SK-N-SH (cell line): ENCODE measurements at regions not wholly inside any gene's neighbourhood (a gene's known extent, or its start where the extent isn't known, plus 50 kb on each side); places are given as distances from the start of the nearest gene placed in this dataset.

Source experiments
- CTCF ChIA-PET: fragments of 300-600, 350-600 bp; formaldehyde crosslinking; extraction: SDS; loops from one replicate; lab custom pipeline; 2021; lab: Yijun Ruan, JAX
- POLR2A ChIA-PET: fragments of 350-600 bp; sonication (Branson Sonifier 250); formaldehyde crosslinking; extraction: SDS; loops from one replicate; lab custom pipeline; 2020; ENCODE audit warnings: antibody characterized with exemption, inconsistent platforms; lab: Yijun Ruan, JAX
- DNase-seq: peaks from one replicate; pipeline ENCODE4 v3.0.0; 2012
- H2AFZ ChIP-seq: fragments of 200-600 bp; sonication (generic); 2 replicates; pipeline ENCODE4 v1.8.1; 2016; ENCODE audit warnings: antibody characterized with exemption, mild to moderate bottlenecking, low read depth
- H3F3A ChIP-seq: fragments of 200-600 bp; sonication (generic); replicated peaks from 2 replicates; pipeline ENCODE3; 2016; ENCODE audit warnings: antibody characterized with exemption, mild to moderate bottlenecking; ENCODE audit not compliant: insufficient read depth
- H3K27ac ChIP-seq, 2 experiments: fragments of 200-500 bp in 1 of 2; fragments of 200-600 bp in 1 of 2; sonication (Bioruptor generic) in 1 of 2; sonication (generic), shearing (Covaris generic) in 1 of 2; 2 replicates each; pipeline versions ENCODE4 v1.5.1 to v1.6.1; 2014 to 2016; ENCODE audit warnings: low read depth in 2 of 2, inconsistent platforms in 1 of 2, low read length in 1 of 2, mild to moderate bottlenecking in 1 of 2, mixed read lengths in 1 of 2
- H3K27me3 ChIP-seq: fragments of 200-600 bp; sonication (generic), shearing (Covaris generic); 2 replicates; pipeline ENCODE4 v1.6.1; 2016; ENCODE audit warnings: mixed run types; ENCODE audit not compliant: insufficient read depth
- H3K36me3 ChIP-seq, 2 experiments: fragments of 200-500 bp in 1 of 2; fragments of 200-600 bp in 1 of 2; sonication (Bioruptor generic) in 1 of 2; sonication (generic) in 1 of 2; replicated peaks in 1 of 2; 2 replicates each; pipeline versions ENCODE3 to v1.5.1; 2014 to 2016; ENCODE audit warnings: low read length in 1 of 2, mild to moderate bottlenecking in 1 of 2; ENCODE audit not compliant: insufficient read depth in 2 of 2, control insufficient read depth in 1 of 2
- H3K4me1 ChIP-seq, 2 experiments: fragments of 200-500 bp in 1 of 2; fragments of 200-600 bp in 1 of 2; sonication (Bioruptor generic) in 1 of 2; sonication (generic), shearing (Covaris generic) in 1 of 2; 2 replicates each; pipeline versions ENCODE4 v1.5.1 to v1.6.1; 2014 to 2016; ENCODE audit warnings: low read depth in 1 of 2, low read length in 1 of 2, mixed run types in 1 of 2; ENCODE audit not compliant: insufficient read depth in 2 of 2, control insufficient read depth in 1 of 2
- H3K4me2 ChIP-seq: fragments of 200-600 bp; sonication (generic), shearing (Covaris generic); 2 replicates; pipeline ENCODE4 v1.6.1; 2017; ENCODE audit warnings: mixed run types
- H3K4me3 ChIP-seq, 2 experiments: fragments of 200-500 bp in 1 of 2; fragments of 200-600 bp in 1 of 2; sonication (Bioruptor generic) in 1 of 2; sonication (generic), shearing (Covaris generic) in 1 of 2; 2 replicates each; pipeline versions ENCODE4 v1.5.1 to v1.8.1; 2014 to 2016; ENCODE audit warnings: low read depth in 2 of 2, inconsistent platforms in 1 of 2, low read length in 1 of 2, mild to moderate bottlenecking in 1 of 2, mixed read lengths in 1 of 2, moderate library complexity in 1 of 2
- H3K79me2 ChIP-seq: fragments of 200-600 bp; sonication (generic); 2 replicates; pipeline ENCODE4 v1.8.1; 2017; ENCODE audit warnings: mild to moderate bottlenecking; ENCODE audit not compliant: insufficient read depth
- H3K9ac ChIP-seq: fragments of 200-600 bp; sonication (generic); 2 replicates; pipeline ENCODE4 v1.6.1; 2017; ENCODE audit warnings: mixed run types
- H3K9me2 ChIP-seq: fragments of 200-600 bp; sonication (generic); 2 replicates; pipeline ENCODE4 v1.6.1; 2017; ENCODE audit warnings: mixed run types
- H3K9me3 ChIP-seq: fragments of 200-600 bp; sonication (generic); 2 replicates; pipeline ENCODE4 v1.6.1; 2017; ENCODE audit warnings: mixed run types, mild to moderate bottlenecking, moderate library complexity
- H4K20me1 ChIP-seq: fragments of 200-600 bp; sonication (generic); 2 replicates; pipeline ENCODE4 v1.6.1; 2017; ENCODE audit warnings: mild to moderate bottlenecking, mixed run types; ENCODE audit not compliant: insufficient read depth
- CHD2 ChIP-seq: fragments of 150-350 bp; IDR thresholded peaks from 2 replicates; pipeline ENCODE4 v1.6.1; 2018; ENCODE audit warnings: low read length; ENCODE audit not compliant: partially characterized antibody
- ELF1 ChIP-seq: IDR thresholded peaks from 2 replicates; pipeline ENCODE4 v1.4.0; 2012
- EZH2phosphoT487 ChIP-seq: fragments of 200-600 bp; sonication (generic); IDR thresholded peaks from 2 replicates; pipeline ENCODE4 v1.6.1; 2017; ENCODE audit warnings: low read depth, mixed run types, mild to moderate bottlenecking, antibody characterized with exemption, moderate library complexity, borderline replicate concordance
- FOXM1 ChIP-seq: IDR thresholded peaks from 2 replicates; pipeline ENCODE4 v1.4.0; 2012; ENCODE audit warnings: low read depth, mild to moderate bottlenecking
- GABPA ChIP-seq: IDR thresholded peaks from 2 replicates; pipeline ENCODE4 v1.4.0; 2012; ENCODE audit warnings: low read depth, mild to moderate bottlenecking
- GATA2 ChIP-seq: sonication (generic); formaldehyde crosslinking; IDR thresholded peaks from 2 replicates; pipeline ENCODE4 v1.5.0; 2020; ENCODE audit warnings: mild to moderate bottlenecking, missing genetic modification reagents
- MEF2A ChIP-seq: IDR thresholded peaks from 2 replicates; pipeline ENCODE4 v1.4.0; 2012; ENCODE audit warnings: low read depth, borderline replicate concordance
- MXI1 ChIP-seq: IDR thresholded peaks from 2 replicates; pipeline ENCODE4 v1.6.1; 2012; ENCODE audit warnings: mild to moderate bottlenecking, low read depth, low read length, improper control_type of control experiment
- NFIC ChIP-seq: IDR thresholded peaks from 2 replicates; pipeline ENCODE4 v1.4.0; 2012; ENCODE audit warnings: borderline replicate concordance
- NRF1 ChIP-seq: IDR thresholded peaks from 2 replicates; pipeline ENCODE4 v1.6.1; 2012; ENCODE audit warnings: low read depth, mild to moderate bottlenecking, low read length
- SMC3 ChIP-seq: IDR thresholded peaks from 2 replicates; pipeline ENCODE4 v1.6.1; 2012; ENCODE audit warnings: low read depth, low read length, improper control_type of control experiment
- WGBS: methylation state at CpG from one replicate; pipeline ENCODE4 v1.1.6; 2017; ENCODE audit warnings: low lambda C conversion rate; 5-methylcytosine and 5-hydroxymethylcytosine counted together
- TF ChIP-seq, protein P1 (sequence below): fragments of 150-350 bp; IDR thresholded peaks from 2 replicates; pipeline ENCODE4 v1.6.1; 2017; ENCODE audit warnings: antibody characterized with exemption, low read length, low read depth, borderline replicate concordance
- TF ChIP-seq, protein P2 (sequence below): IDR thresholded peaks from 2 replicates; pipeline ENCODE4 v1.6.1; 2012; ENCODE audit warnings: mild to moderate bottlenecking, low read depth, low read length, moderate library complexity
- TF ChIP-seq, protein P3 (sequence below): fragments of 200-600 bp; sonication (generic); IDR thresholded peaks from 2 replicates; pipeline ENCODE4 v1.6.1; 2017; ENCODE audit warnings: antibody characterized with exemption, mild to moderate bottlenecking, moderate library complexity
- TF ChIP-seq, protein P4 (sequence below): IDR thresholded peaks from 2 replicates; pipeline ENCODE4 v1.4.0; 2012; ENCODE audit warnings: low read depth
- TF ChIP-seq, protein P5 (sequence below): IDR thresholded peaks from 2 replicates; pipeline ENCODE4 v1.4.0; 2012; ENCODE audit warnings: low read depth, borderline replicate concordance
- TF ChIP-seq, protein P6 (sequence below): fragments of 150-350 bp; IDR thresholded peaks from 2 replicates; pipeline ENCODE4 v1.6.1; 2016; ENCODE audit warnings: mild to moderate bottlenecking, low read depth, low read length

DNA sequence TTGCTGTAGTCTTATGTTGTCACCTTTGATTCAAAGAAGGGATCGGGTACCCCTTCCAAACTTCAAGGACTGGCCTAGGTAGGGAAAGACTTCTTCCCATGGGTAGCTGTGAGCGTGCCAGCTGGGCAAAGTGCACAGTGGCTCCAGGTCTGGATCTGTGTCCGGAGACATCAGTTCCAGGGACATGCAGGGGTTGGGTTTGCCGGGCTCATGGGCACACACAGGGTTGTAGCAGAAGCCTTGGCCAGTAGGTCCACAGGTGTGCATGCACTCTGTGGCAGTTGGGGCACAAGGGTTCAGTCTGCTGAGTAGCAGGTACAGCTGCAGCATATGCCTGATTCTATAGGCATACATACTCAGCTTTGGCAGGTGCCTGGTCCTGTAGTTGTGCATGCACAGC, 111.2 kb downstream of the EFHB start:
- H3K27me3 ChIP-seq, result no peaks in the 10 kb centered on the region
- no peaks in the 10 kb centered on the region for H3K4me1 ChIP-seq
- TF ChIP-seq NRF1 (no peak), FOXM1 (no peak), CHD2 (no peak), ELF1 (no peak)
- TF ChIP-seq, protein P1, sequence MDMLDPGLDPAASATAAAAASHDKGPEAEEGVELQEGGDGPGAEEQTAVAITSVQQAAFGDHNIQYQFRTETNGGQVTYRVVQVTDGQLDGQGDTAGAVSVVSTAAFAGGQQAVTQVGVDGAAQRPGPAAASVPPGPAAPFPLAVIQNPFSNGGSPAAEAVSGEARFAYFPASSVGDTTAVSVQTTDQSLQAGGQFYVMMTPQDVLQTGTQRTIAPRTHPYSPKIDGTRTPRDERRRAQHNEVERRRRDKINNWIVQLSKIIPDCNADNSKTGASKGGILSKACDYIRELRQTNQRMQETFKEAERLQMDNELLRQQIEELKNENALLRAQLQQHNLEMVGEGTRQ, result no peak
- no peaks in the 10 kb centered on the region for H3K79me2 ChIP-seq
- H3K4me2 ChIP-seq, result no peak overlapping the region
- no peaks in the 10 kb centered on the region for H3K9me3 ChIP-seq
- 24% methylated on average over 4 of the region's 4 CpGs for WGBS
- ChIA-PET POLR2A (no interaction called here), CTCF (no interaction called here)
- H3F3A ChIP-seq, result no peaks in the 10 kb centered on the region
- no peak for DNase-seq
- H3K4me3 ChIP-seq, result no peak overlapping the region
- no peaks in the 10 kb centered on the region for H4K20me1 ChIP-seq
- H3K36me3 ChIP-seq, result no peaks in the 10 kb centered on the region
- H3K9me2 ChIP-seq, result no peaks in the 10 kb centered on the region
- H2AFZ ChIP-seq, result no peak overlapping the region
- H3K27ac ChIP-seq, result no peak overlapping the region
- no peak overlapping the region for H3K9ac ChIP-seq

DNA sequence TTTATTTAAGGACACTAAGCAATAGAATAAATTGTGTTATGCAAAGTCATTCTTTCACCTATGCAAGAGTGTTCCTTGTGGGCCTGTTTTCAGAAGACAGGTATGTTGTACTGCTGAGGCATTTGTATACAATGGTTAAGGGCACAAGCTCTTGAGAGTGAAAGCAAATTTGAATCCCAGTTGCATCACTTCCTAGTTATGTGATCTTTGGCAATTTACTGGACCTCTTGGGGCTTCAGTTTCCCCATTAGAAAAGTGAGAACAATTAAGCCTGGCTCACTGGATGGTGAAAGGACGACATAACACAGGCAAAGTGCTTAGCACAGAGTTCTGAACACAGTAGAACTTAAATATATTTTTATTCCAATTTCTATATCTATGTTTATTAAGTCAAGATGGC, 117.4 kb downstream of the EFHB start:
- Histone ChIP-seq H3K27me3 (no peaks in the 10 kb centered on the region), H4K20me1 (no peaks in the 10 kb centered on the region), H3K79me2 (no peaks in the 10 kb centered on the region), H3K4me1 (no peaks in the 10 kb centered on the region; a peak in 1 of 4 replicates), H3F3A (no peaks in the 10 kb centered on the region), H3K9ac (no peak overlapping the region), H3K27ac (no peak overlapping the region), H3K4me3 (no peak overlapping the region), H3K9me2 (no peaks in the 10 kb centered on the region), H3K36me3 (no peaks in the 10 kb centered on the region), H2AFZ (no peak overlapping the region), H3K9me3 (no peaks in the 10 kb centered on the region), H3K4me2 (no peak overlapping the region)
- ChIA-PET CTCF (no interaction called here), POLR2A (no interaction called here)
- no peak for DNase-seq
- 0% methylated on average over 1 of the region's 1 CpG for WGBS
- no peak for TF ChIP-seq EZH2phosphoT487
- TF ChIP-seq, protein P2, sequence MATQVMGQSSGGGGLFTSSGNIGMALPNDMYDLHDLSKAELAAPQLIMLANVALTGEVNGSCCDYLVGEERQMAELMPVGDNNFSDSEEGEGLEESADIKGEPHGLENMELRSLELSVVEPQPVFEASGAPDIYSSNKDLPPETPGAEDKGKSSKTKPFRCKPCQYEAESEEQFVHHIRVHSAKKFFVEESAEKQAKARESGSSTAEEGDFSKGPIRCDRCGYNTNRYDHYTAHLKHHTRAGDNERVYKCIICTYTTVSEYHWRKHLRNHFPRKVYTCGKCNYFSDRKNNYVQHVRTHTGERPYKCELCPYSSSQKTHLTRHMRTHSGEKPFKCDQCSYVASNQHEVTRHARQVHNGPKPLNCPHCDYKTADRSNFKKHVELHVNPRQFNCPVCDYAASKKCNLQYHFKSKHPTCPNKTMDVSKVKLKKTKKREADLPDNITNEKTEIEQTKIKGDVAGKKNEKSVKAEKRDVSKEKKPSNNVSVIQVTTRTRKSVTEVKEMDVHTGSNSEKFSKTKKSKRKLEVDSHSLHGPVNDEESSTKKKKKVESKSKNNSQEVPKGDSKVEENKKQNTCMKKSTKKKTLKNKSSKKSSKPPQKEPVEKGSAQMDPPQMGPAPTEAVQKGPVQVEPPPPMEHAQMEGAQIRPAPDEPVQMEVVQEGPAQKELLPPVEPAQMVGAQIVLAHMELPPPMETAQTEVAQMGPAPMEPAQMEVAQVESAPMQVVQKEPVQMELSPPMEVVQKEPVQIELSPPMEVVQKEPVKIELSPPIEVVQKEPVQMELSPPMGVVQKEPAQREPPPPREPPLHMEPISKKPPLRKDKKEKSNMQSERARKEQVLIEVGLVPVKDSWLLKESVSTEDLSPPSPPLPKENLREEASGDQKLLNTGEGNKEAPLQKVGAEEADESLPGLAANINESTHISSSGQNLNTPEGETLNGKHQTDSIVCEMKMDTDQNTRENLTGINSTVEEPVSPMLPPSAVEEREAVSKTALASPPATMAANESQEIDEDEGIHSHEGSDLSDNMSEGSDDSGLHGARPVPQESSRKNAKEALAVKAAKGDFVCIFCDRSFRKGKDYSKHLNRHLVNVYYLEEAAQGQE, result no peak
- no peak for TF ChIP-seq SMC3
- TF ChIP-seq MEF2A, result no peak
- TF ChIP-seq, protein P3, sequence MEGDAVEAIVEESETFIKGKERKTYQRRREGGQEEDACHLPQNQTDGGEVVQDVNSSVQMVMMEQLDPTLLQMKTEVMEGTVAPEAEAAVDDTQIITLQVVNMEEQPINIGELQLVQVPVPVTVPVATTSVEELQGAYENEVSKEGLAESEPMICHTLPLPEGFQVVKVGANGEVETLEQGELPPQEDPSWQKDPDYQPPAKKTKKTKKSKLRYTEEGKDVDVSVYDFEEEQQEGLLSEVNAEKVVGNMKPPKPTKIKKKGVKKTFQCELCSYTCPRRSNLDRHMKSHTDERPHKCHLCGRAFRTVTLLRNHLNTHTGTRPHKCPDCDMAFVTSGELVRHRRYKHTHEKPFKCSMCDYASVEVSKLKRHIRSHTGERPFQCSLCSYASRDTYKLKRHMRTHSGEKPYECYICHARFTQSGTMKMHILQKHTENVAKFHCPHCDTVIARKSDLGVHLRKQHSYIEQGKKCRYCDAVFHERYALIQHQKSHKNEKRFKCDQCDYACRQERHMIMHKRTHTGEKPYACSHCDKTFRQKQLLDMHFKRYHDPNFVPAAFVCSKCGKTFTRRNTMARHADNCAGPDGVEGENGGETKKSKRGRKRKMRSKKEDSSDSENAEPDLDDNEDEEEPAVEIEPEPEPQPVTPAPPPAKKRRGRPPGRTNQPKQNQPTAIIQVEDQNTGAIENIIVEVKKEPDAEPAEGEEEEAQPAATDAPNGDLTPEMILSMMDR, result no peak
- no peak for TF ChIP-seq GABPA
- TF ChIP-seq NFIC, result no peak
- TF ChIP-seq, protein P4, sequence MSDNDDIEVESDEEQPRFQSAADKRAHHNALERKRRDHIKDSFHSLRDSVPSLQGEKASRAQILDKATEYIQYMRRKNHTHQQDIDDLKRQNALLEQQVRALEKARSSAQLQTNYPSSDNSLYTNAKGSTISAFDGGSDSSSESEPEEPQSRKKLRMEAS, result no peak
- TF ChIP-seq MXI1, result no peak
- TF ChIP-seq, protein P5, sequence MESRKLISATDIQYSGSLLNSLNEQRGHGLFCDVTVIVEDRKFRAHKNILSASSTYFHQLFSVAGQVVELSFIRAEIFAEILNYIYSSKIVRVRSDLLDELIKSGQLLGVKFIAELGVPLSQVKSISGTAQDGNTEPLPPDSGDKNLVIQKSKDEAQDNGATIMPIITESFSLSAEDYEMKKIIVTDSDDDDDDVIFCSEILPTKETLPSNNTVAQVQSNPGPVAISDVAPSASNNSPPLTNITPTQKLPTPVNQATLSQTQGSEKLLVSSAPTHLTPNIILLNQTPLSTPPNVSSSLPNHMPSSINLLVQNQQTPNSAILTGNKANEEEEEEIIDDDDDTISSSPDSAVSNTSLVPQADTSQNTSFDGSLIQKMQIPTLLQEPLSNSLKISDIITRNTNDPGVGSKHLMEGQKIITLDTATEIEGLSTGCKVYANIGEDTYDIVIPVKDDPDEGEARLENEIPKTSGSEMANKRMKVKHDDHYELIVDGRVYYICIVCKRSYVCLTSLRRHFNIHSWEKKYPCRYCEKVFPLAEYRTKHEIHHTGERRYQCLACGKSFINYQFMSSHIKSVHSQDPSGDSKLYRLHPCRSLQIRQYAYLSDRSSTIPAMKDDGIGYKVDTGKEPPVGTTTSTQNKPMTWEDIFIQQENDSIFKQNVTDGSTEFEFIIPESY, result no peak
- TF ChIP-seq GATA2 (CRISPR knock-in tag), result no peak
- TF ChIP-seq, protein P1, result no peak
- TF ChIP-seq, protein P6, sequence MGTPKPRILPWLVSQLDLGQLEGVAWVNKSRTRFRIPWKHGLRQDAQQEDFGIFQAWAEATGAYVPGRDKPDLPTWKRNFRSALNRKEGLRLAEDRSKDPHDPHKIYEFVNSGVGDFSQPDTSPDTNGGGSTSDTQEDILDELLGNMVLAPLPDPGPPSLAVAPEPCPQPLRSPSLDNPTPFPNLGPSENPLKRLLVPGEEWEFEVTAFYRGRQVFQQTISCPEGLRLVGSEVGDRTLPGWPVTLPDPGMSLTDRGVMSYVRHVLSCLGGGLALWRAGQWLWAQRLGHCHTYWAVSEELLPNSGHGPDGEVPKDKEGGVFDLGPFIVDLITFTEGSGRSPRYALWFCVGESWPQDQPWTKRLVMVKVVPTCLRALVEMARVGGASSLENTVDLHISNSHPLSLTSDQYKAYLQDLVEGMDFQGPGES, result no peak
